AG04450 (cell line): ENCODE measurements at regions not wholly inside any gene's neighbourhood (a gene's known extent, or its start where the extent isn't known, plus 50 kb on each side); places are given as distances from the start of the nearest gene placed in this dataset.

Source experiments
- CTCF ChIA-PET: fragments of 300-600, 350-600 bp; formaldehyde crosslinking; extraction: SDS; loops from one replicate; lab custom pipeline; 2022; ENCODE audit warnings: antibody characterized with exemption, inconsistent platforms; lab: Charles Lee
- POLR2A ChIA-PET: fragments of 350-600 bp; formaldehyde crosslinking; extraction: SDS; loops from one replicate; lab custom pipeline; 2021; ENCODE audit warnings: antibody characterized with exemption, inconsistent platforms; lab: Yijun Ruan, JAX
- DNase-seq: peaks from one replicate; pipeline ENCODE4 v3.0.0-alpha.2; 2011; ENCODE audit warnings: low read depth, low spot score
- H3K27ac ChIP-seq: one replicate; pipeline ENCODE4 v1.5.1; 2012; ENCODE audit warnings: low read depth, low read length, control low read depth
- H3K27me3 ChIP-seq: one replicate; pipeline ENCODE4 v1.6.0; 2012; ENCODE audit warnings: low read length; ENCODE audit not compliant: control insufficient read depth, insufficient read depth
- H3K4me3 ChIP-seq: 2 replicates; pipeline ENCODE4 v1.5.1; 2011; ENCODE audit warnings: mild to moderate bottlenecking, low read depth, low read length, control low read depth
- H3K9me3 ChIP-seq: 2 replicates; pipeline ENCODE4 v1.5.1; 2012; ENCODE audit warnings: low read length; ENCODE audit not compliant: control insufficient read depth, insufficient read depth
- TF ChIP-seq, protein P1 (sequence below): IDR thresholded peaks from 2 replicates; pipeline ENCODE4 v1.5.1; 2011; ENCODE audit warnings: low read depth, low read length, control low read depth, inconsistent platforms

DNA sequence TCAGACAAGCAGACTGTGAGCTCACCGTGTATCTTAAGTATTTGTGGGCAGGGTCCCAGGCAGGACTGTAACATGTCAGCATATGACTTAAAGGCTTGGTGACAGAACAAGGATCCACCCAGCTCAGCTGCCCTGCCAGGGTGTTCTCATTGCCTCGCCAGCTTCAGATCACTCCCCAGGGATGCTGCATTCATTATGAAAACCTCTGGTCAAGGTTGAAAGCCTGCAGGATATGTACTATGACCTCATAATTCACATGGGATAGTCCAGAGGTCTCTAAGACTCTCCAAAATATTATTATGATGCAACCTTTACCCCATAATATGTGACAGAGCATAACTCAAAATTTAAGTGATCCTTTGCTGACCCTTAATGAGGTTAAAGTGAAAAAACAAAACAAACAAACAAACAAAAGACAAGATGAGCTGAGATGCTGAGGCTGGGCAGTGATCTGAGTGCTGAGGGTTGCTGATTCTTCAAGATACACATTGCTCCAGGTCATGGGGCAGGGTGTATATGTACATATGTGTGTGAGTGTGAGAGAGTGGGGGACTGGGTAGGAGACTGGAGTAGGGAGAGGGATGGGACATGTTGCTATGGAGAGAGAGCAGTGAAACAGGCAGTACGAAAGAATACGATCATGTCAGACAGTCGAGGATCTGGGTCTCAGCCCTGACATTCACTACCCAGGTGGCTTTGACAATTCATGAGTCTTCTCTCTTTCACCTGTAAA, 98.8 kb upstream of the DUSP10 start:
- Histone ChIP-seq H3K9me3 (no peaks in the 10 kb centered on the region), H3K4me3 (no peak overlapping the region), H3K27me3 (no peaks in the 10 kb centered on the region), H3K27ac (no peak overlapping the region)
- POLR2A ChIA-PET = interaction anchor here (1.2 kb wide), 1 partner anchor 99 kb away, joined by 5 read pairs; the partner anchor contains the start of gene DUSP10
- no peak for DNase-seq
- TF ChIP-seq, protein P1, sequence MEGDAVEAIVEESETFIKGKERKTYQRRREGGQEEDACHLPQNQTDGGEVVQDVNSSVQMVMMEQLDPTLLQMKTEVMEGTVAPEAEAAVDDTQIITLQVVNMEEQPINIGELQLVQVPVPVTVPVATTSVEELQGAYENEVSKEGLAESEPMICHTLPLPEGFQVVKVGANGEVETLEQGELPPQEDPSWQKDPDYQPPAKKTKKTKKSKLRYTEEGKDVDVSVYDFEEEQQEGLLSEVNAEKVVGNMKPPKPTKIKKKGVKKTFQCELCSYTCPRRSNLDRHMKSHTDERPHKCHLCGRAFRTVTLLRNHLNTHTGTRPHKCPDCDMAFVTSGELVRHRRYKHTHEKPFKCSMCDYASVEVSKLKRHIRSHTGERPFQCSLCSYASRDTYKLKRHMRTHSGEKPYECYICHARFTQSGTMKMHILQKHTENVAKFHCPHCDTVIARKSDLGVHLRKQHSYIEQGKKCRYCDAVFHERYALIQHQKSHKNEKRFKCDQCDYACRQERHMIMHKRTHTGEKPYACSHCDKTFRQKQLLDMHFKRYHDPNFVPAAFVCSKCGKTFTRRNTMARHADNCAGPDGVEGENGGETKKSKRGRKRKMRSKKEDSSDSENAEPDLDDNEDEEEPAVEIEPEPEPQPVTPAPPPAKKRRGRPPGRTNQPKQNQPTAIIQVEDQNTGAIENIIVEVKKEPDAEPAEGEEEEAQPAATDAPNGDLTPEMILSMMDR = no peak
- CTCF ChIA-PET = interaction anchor here (1.1 kb wide), 1 partner anchor 11 kb away, joined by 3 read pairs; no protein-coding TSS in a partner anchor

DNA sequence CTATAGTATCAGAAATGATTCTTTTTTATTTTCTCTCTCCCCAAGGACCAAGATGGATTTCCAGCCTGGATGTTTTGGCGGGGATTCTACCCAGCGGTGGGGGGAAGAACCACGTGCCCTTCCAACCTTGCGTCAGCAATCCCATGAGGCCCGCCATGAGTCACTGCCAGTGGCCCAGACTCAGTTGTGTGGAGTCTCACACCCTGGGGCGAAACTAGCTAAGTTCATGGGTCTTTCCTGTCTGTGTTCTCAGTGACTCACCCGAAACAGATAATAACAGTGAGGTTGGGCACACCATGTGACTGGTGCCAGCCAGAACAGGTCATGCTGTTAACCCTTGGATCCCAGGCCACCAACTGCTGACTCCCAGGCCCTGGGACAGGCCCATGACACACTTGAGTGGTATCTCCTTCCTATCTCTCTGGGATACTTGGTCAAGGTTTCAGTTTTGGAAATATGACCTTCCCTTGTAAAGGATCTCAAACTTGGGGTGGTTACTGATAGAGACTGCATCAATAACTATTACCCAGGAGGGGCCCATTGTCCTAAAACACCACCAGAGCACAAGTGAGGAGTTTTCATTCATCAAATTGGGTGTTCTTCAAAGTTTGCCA, 98.0 kb upstream of the DUSP10 start:
- TF ChIP-seq, protein P1 = no peak
- CTCF ChIA-PET = no interaction called here
- Histone ChIP-seq H3K4me3 (no peak overlapping the region), H3K27me3 (no peaks in the 10 kb centered on the region), H3K27ac (no peak overlapping the region), H3K9me3 (no peaks in the 10 kb centered on the region)
- POLR2A ChIA-PET = no interaction called here
- DNase-seq = no peak

DNA sequence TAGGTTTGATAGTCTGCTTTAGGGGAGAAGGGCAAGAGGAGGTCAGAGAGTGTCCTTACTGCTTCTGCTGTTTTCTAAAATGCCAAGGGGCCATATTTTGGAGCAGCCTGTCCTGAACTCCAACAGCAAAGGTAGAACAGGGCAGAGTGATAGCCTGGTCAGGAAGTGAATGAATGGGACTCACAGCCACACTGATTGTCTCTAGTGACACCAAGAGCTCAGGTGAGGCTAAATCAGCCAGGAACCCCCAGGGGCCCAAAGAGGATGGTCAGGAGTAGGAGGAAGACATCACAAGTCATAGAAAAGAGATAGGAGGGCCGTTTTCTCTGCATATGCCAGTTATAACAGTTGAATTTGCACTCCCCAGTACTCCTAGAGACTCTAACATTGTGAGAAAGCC, 97.4 kb upstream of the DUSP10 start:
- no peak overlapping the region for H3K4me3 ChIP-seq
- DNase-seq = no peak
- H3K27ac ChIP-seq = no peak overlapping the region
- H3K27me3 ChIP-seq = no peaks in the 10 kb centered on the region
- ChIA-PET CTCF (no interaction called here), POLR2A (no interaction called here)
- H3K9me3 ChIP-seq = no peaks in the 10 kb centered on the region
- TF ChIP-seq, protein P1 = no peak

DNA sequence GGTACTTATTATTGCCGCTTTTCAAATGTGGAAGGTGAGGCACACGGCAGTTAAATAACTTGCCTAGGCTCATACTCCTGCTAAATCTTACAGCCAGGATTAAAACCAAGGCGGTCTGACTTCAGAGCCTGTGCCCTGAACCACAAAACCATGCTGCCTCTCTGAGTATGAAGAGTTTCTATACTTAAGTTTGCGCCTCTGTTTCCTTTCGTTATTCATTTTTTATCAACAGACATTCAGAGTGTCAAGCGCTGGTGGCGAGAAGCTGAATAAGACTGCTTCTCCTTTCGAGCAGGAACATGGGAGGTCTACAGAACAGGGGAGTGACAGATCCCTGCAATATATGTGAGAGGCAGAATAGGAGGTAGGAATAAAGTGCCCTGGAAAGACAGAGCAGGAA, 96.0 kb upstream of the DUSP10 start:
- TF ChIP-seq, protein P1 = no peak
- POLR2A ChIA-PET = no interaction called here
- no peak overlapping the region for H3K27ac ChIP-seq
- DNase-seq = no peak
- no peaks in the 10 kb centered on the region for H3K9me3 ChIP-seq
- no peaks in the 10 kb centered on the region for H3K27me3 ChIP-seq
- CTCF ChIA-PET = no interaction called here
- no peak overlapping the region for H3K4me3 ChIP-seq

DNA sequence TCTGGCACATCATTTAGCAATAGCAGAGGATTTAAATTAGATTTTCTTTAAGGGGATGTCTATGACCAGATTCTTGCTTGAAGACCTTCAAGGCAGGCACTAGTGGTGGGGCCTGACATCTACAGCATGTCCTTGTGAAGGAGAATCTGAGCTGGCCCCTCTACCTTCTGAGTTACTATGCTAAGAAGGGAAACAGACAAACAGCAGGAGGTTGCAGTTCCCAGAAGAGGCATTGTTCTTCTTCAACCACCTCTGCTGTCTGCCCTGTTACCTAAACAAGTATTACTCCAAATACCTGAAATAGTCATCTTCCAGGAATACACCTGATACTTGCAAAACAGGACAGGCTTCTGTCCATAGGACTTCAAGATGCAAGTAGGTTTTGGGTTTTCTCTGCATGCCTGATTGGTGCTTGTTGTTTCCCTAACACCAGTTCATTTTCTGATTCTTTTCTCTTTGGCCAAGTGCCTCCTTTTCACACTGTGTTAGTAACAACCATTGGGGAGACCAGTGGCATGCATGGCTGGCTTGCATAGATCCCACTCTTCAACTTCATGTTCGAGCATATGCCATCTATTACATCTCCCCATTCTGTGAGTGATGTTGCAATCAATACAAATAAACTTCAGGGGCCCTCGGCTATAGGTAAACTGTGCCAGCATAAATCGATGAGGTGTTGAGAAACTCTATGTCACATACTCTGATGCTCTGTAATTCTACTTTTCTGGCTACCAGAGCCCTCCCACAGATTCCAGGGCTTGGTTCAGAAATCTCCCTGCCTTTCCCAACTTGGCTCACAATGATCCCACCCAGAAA, 93.0 kb upstream of the DUSP10 start:
- CTCF ChIA-PET = no interaction called here
- Histone ChIP-seq H3K4me3 (no peak overlapping the region), H3K9me3 (no peaks in the 10 kb centered on the region), H3K27me3 (no peaks in the 10 kb centered on the region), H3K27ac (no peak overlapping the region)
- TF ChIP-seq, protein P1 = no peak
- POLR2A ChIA-PET = interaction anchor here (0.5 kb wide), 1 partner anchor 7 kb away, joined by 6 read pairs; no protein-coding TSS in a partner anchor
- no peak for DNase-seq
